ENCODE measurements at regions not wholly inside any gene's neighbourhood (a gene's known extent, or its start where the extent isn't known, plus 50 kb on each side); places are given as distances from the start of the nearest gene placed in this dataset.

DNA sequence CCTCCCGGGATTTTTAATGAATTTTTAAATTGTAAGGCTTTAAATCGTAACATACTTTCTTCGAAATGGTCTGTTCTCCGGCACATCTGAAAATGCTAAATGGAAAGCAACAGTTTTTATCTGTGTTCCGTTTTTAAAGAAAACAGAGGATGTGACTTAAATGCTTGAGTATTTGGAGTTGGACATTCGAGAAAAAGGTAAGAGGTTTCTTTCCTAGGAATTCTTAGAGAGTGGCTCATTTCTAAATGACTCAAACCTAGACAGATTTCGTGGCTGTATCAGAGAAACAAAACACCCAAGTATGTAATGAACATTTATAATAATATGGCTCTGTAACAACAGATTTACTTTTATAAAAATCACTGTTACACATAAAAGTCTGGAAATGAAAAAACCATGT, 177.6 kb upstream of the CCDC68 start:
- H3K27me3 ChIP-seq (ENCODE audit: control insufficient read depth in 1 of 2, insufficient read depth in 1 of 2, low read length in 2 of 2), result peaks cover 0 to 30% of the 10 kb centered on the region in 2 experiments
- WGBS, result 75% methylated on average over 5 of the region's 7 CpGs
- H3K14ac ChIP-seq (ENCODE audit: low read length in 2 of 2), result no peak overlapping the region
- no peak overlapping the region for H2BK5ac ChIP-seq (ENCODE audit: low read depth, low read length, poor library complexity, severe bottlenecking)
- no peak overlapping the region for H3K4ac ChIP-seq (ENCODE audit: low read depth in 1 of 2, low read length in 2 of 2)
- no peak for DNase-seq
- H3K4me1 ChIP-seq (ENCODE audit: control insufficient read depth, insufficient read depth, low read depth, low read length), result peaks cover 1% of the 10 kb centered on the region
- no peak overlapping the region for H3K27ac ChIP-seq (ENCODE audit: low read length, poor library complexity, severe bottlenecking)
- H2AK5ac ChIP-seq (ENCODE audit: low read length, severe bottlenecking), result no peak overlapping the region
- no peak overlapping the region for H3K9ac ChIP-seq (ENCODE audit: low read length)
- no peak overlapping the region for H3K4me3 ChIP-seq (ENCODE audit: insufficient read depth in 1 of 2, low read depth in 1 of 2, low read length in 2 of 2)
- H2BK120ac ChIP-seq (ENCODE audit: low read depth, low read length), result no peak overlapping the region
- no peak overlapping the region for H4K91ac ChIP-seq (ENCODE audit: low read length)
- no peak overlapping the region for H2BK12ac ChIP-seq (ENCODE audit: low read length in 2 of 2)
- no peaks in the 10 kb centered on the region for H3K9me3 ChIP-seq (ENCODE audit: control insufficient read depth, low read length)
- H2BK15ac ChIP-seq (ENCODE audit: low read depth, poor library complexity, severe bottlenecking), result no peak overlapping the region
- no peak overlapping the region for H3K4me2 ChIP-seq (ENCODE audit: low read length, poor library complexity, severe bottlenecking)
- no peak overlapping the region for H3K18ac ChIP-seq (ENCODE audit: low read depth in 1 of 2, low read length in 2 of 2)
- H2AFZ ChIP-seq (ENCODE audit: low read depth, low read length), result no peak overlapping the region
- no peak overlapping the region for H3K23ac ChIP-seq (ENCODE audit: low read length in 2 of 2)
- H3K79me1 ChIP-seq (replicated peaks; ENCODE audit: low read length, poor library complexity, severe bottlenecking), result no peaks in the 10 kb centered on the region
- no peak overlapping the region for H4K8ac ChIP-seq (ENCODE audit: low read length)
- H3K36me3 ChIP-seq (ENCODE audit: control insufficient read depth in 1 of 2, insufficient read depth in 2 of 2, low read depth in 1 of 2, low read length in 2 of 2), result no peaks in the 10 kb centered on the region

DNA sequence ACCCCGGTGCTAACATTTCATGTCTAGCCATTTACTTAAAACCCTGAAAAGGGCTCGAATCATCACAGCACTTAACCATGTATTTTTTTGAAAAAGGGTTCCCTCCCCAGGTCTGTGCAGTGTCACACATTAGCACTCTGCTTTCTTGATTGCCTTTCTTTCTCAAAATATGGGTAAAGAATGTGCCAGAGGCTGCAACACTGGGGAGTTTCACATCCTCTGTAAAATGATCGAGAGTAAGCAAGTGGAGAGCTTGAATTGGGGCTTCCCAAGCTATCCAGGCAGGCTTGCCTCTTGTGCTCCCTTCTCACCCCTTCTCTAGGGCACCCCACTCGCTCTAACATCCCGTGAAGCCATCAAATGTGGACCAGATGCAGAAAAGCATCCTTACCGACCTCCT, 177.0 kb upstream of the CCDC68 start:
- Histone ChIP-seq H4K91ac (ENCODE audit: low read length) (no peak overlapping the region), H3K23ac (ENCODE audit: low read length in 2 of 2) (no peak overlapping the region), H2BK12ac (ENCODE audit: low read length in 2 of 2) (no peak overlapping the region), H3K27ac (ENCODE audit: low read length, poor library complexity, severe bottlenecking) (no peak overlapping the region), H3K36me3 (ENCODE audit: control insufficient read depth in 1 of 2, insufficient read depth in 2 of 2, low read depth in 1 of 2, low read length in 2 of 2) (no peaks in the 10 kb centered on the region), H3K9me3 (ENCODE audit: control insufficient read depth, low read length) (no peaks in the 10 kb centered on the region), H2BK120ac (ENCODE audit: low read depth, low read length) (no peak overlapping the region), H3K9ac (ENCODE audit: low read length) (no peak overlapping the region), H2BK5ac (ENCODE audit: low read depth, low read length, poor library complexity, severe bottlenecking) (no peak overlapping the region), H3K4me3 (ENCODE audit: insufficient read depth in 1 of 2, low read depth in 1 of 2, low read length in 2 of 2) (no peak overlapping the region), H3K4me2 (ENCODE audit: low read length, poor library complexity, severe bottlenecking) (no peak overlapping the region), H3K4ac (ENCODE audit: low read depth in 1 of 2, low read length in 2 of 2) (no peak overlapping the region), H2AFZ (ENCODE audit: low read depth, low read length) (no peak overlapping the region), H3K79me1 (replicated peaks; ENCODE audit: low read length, poor library complexity, severe bottlenecking) (no peaks in the 10 kb centered on the region), H4K8ac (ENCODE audit: low read length) (no peak overlapping the region), H2BK15ac (ENCODE audit: low read depth, poor library complexity, severe bottlenecking) (no peak overlapping the region), H3K18ac (ENCODE audit: low read depth in 1 of 2, low read length in 2 of 2) (no peak overlapping the region), H2AK5ac (ENCODE audit: low read length, severe bottlenecking) (no peak overlapping the region), H3K14ac (ENCODE audit: low read length in 2 of 2) (no peak overlapping the region), H3K4me1 (ENCODE audit: control insufficient read depth, insufficient read depth, low read depth, low read length) (peaks cover 1% of the 10 kb centered on the region), H3K27me3 (ENCODE audit: control insufficient read depth in 1 of 2, insufficient read depth in 1 of 2, low read length in 2 of 2) (peaks cover 0 to 30% of the 10 kb centered on the region in 2 experiments)
- DNase-seq, result no peak
- WGBS, result 83% methylated on average over 6 of the region's 6 CpGs

DNA sequence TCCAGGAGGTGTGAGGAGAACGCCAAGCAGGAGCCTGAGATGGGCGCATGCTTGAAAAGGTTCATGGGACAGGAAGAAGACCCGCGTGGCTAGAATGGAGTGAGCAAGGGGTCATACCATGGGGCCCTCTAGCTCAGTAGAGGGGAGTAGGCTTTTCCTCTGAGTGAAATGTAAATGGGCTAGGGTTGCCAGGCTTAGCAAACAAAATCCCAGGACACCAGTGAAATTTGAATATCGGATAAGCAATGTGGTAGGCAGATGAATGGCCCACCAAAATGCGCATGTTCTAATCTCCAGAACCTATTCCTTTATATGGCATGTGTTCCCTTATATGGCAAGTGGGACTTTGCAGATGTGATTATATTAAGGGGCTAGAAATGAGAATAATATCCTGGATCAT, 174.1 kb upstream of the CCDC68 start:
- H2BK15ac ChIP-seq (ENCODE audit: low read depth, poor library complexity, severe bottlenecking), result no peak overlapping the region
- H2BK5ac ChIP-seq (ENCODE audit: low read depth, low read length, poor library complexity, severe bottlenecking), result no peak overlapping the region
- no peak overlapping the region for H2AFZ ChIP-seq (ENCODE audit: low read depth, low read length)
- no peak overlapping the region for H4K8ac ChIP-seq (ENCODE audit: low read length)
- H3K27me3 ChIP-seq (ENCODE audit: control insufficient read depth in 1 of 2, insufficient read depth in 1 of 2, low read length in 2 of 2), result peaks cover 0 to 11% of the 10 kb centered on the region in 2 experiments
- H3K4me3 ChIP-seq (ENCODE audit: insufficient read depth in 1 of 2, low read depth in 1 of 2, low read length in 2 of 2), result no peak overlapping the region
- no peaks in the 10 kb centered on the region for H3K9me3 ChIP-seq (ENCODE audit: control insufficient read depth, low read length)
- H2AK5ac ChIP-seq (ENCODE audit: low read length, severe bottlenecking), result no peak overlapping the region
- H2BK12ac ChIP-seq (ENCODE audit: low read length in 2 of 2), result no peak overlapping the region
- H3K4ac ChIP-seq (ENCODE audit: low read depth in 1 of 2, low read length in 2 of 2), result no peak overlapping the region
- H3K14ac ChIP-seq (ENCODE audit: low read length in 2 of 2), result no peak overlapping the region
- no peak overlapping the region for H4K91ac ChIP-seq (ENCODE audit: low read length)
- no peak overlapping the region for H2BK120ac ChIP-seq (ENCODE audit: low read depth, low read length)
- DNase-seq, result no peak
- WGBS, result 96% methylated on average over 6 of the region's 6 CpGs
- no peaks in the 10 kb centered on the region for H3K4me1 ChIP-seq (ENCODE audit: control insufficient read depth, insufficient read depth, low read depth, low read length)
- H3K27ac ChIP-seq (ENCODE audit: low read length, poor library complexity, severe bottlenecking), result no peak overlapping the region
- H3K4me2 ChIP-seq (ENCODE audit: low read length, poor library complexity, severe bottlenecking), result no peak overlapping the region
- H3K23ac ChIP-seq (ENCODE audit: low read length in 2 of 2), result no peak overlapping the region
- no peak overlapping the region for H3K9ac ChIP-seq (ENCODE audit: low read length)
- H3K36me3 ChIP-seq (ENCODE audit: control insufficient read depth in 1 of 2, insufficient read depth in 2 of 2, low read depth in 1 of 2, low read length in 2 of 2), result no peaks in the 10 kb centered on the region
- no peaks in the 10 kb centered on the region for H3K79me1 ChIP-seq (replicated peaks; ENCODE audit: low read length, poor library complexity, severe bottlenecking)
- no peak overlapping the region for H3K18ac ChIP-seq (ENCODE audit: low read depth in 1 of 2, low read length in 2 of 2)

DNA sequence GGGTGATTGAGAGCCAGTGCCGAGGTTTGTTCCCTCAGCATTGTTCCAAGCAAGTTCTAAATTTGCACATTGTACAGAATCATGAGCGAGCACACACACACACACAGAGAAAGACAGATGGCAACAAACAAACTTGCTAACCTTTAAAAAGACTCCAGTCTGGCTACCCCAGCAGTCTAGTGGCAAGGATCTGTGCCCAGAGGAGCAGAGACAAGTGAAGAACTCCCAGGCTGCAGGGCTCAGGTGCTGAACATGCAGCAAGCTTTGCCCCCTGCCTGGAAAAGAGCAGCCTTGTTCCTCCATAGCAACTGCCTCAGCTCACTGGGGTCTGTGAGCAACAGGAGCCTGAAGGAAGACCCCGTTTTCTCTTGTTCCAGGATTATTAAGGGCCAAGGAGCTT, 169.2 kb upstream of the CCDC68 start:
- no peak overlapping the region for H3K18ac ChIP-seq (ENCODE audit: low read depth in 1 of 2, low read length in 2 of 2)
- no peak overlapping the region for H2AFZ ChIP-seq (ENCODE audit: low read depth, low read length)
- no peaks in the 10 kb centered on the region for H3K4me1 ChIP-seq (ENCODE audit: control insufficient read depth, insufficient read depth, low read depth, low read length)
- H3K9me3 ChIP-seq (ENCODE audit: control insufficient read depth, low read length), result no peaks in the 10 kb centered on the region
- no peak overlapping the region for H2AK5ac ChIP-seq (ENCODE audit: low read length, severe bottlenecking)
- no peak overlapping the region for H3K4me3 ChIP-seq (ENCODE audit: insufficient read depth in 1 of 2, low read depth in 1 of 2, low read length in 2 of 2)
- no peak overlapping the region for H3K4ac ChIP-seq (ENCODE audit: low read depth in 1 of 2, low read length in 2 of 2)
- no peak overlapping the region for H3K27ac ChIP-seq (ENCODE audit: low read length, poor library complexity, severe bottlenecking)
- H2BK12ac ChIP-seq (ENCODE audit: low read length in 2 of 2), result no peak overlapping the region
- no peak overlapping the region for H3K4me2 ChIP-seq (ENCODE audit: low read length, poor library complexity, severe bottlenecking)
- no peaks in the 10 kb centered on the region for H3K27me3 ChIP-seq (ENCODE audit: control insufficient read depth in 1 of 2, insufficient read depth in 1 of 2, low read length in 2 of 2)
- DNase-seq, result no peak
- no peak overlapping the region for H2BK15ac ChIP-seq (ENCODE audit: low read depth, poor library complexity, severe bottlenecking)
- H2BK120ac ChIP-seq (ENCODE audit: low read depth, low read length), result no peak overlapping the region
- no peak overlapping the region for H3K9ac ChIP-seq (ENCODE audit: low read length)
- 80% methylated on average over 3 of the region's 3 CpGs for WGBS
- H4K91ac ChIP-seq (ENCODE audit: low read length), result no peak overlapping the region
- no peaks in the 10 kb centered on the region for H3K36me3 ChIP-seq (ENCODE audit: control insufficient read depth in 1 of 2, insufficient read depth in 2 of 2, low read depth in 1 of 2, low read length in 2 of 2)
- H4K8ac ChIP-seq (ENCODE audit: low read length), result no peak overlapping the region
- no peak overlapping the region for H3K14ac ChIP-seq (ENCODE audit: low read length in 2 of 2)
- H3K23ac ChIP-seq (ENCODE audit: low read length in 2 of 2), result no peak overlapping the region
- no peaks in the 10 kb centered on the region for H3K79me1 ChIP-seq (replicated peaks; ENCODE audit: low read length, poor library complexity, severe bottlenecking)
- no peak overlapping the region for H2BK5ac ChIP-seq (ENCODE audit: low read depth, low read length, poor library complexity, severe bottlenecking)

Data from mesenchymal stem cell (in vitro differentiated cells and primary cell).